GM12865 (cell line): ENCODE measurements at regions not wholly inside any gene's neighbourhood (a gene's known extent, or its start where the extent isn't known, plus 50 kb on each side); places are given as distances from the start of the nearest gene placed in this dataset.

Experiments
- DNase-seq: peaks from one replicate; pipeline ENCODE4 v3.0.0; 2010; ENCODE audit warnings: low read depth
- H3K4me3 ChIP-seq: 2 replicates; pipeline ENCODE4 v1.5.1; 2011; ENCODE audit warnings: mild to moderate bottlenecking, low read depth, low read length, control low read depth
- TF ChIP-seq, protein P1 (sequence below): IDR thresholded peaks from 2 replicates; pipeline ENCODE4 v1.5.1; 2011; ENCODE audit warnings: low read length, control low read depth, low read depth, inconsistent platforms; ENCODE audit not compliant: insufficient read depth; ENCODE audit errors: missing control alignments

DNA sequence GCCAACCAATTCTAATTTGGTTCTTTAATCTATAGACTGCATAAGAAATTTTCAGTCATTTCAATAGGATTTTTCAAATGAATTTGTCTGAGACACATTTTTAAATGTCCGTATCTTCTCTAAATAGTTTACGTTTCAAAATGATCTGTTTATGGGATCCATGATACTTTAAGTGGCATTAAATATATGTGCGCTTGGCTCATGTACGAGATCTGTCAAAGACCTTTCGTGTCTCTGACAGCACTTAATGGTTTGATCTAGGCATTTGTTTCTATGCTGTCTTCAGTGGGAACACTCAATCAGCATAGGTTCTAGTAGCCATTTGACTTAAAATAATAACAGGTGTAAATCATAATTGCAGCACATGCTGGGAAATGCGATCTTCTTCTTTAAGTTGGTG is 731.0 kb downstream of the CENPC start:
- DNase-seq = no peak
- H3K4me3 ChIP-seq = no peak overlapping the region
- TF ChIP-seq, protein P1, sequence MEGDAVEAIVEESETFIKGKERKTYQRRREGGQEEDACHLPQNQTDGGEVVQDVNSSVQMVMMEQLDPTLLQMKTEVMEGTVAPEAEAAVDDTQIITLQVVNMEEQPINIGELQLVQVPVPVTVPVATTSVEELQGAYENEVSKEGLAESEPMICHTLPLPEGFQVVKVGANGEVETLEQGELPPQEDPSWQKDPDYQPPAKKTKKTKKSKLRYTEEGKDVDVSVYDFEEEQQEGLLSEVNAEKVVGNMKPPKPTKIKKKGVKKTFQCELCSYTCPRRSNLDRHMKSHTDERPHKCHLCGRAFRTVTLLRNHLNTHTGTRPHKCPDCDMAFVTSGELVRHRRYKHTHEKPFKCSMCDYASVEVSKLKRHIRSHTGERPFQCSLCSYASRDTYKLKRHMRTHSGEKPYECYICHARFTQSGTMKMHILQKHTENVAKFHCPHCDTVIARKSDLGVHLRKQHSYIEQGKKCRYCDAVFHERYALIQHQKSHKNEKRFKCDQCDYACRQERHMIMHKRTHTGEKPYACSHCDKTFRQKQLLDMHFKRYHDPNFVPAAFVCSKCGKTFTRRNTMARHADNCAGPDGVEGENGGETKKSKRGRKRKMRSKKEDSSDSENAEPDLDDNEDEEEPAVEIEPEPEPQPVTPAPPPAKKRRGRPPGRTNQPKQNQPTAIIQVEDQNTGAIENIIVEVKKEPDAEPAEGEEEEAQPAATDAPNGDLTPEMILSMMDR = no peak

DNA sequence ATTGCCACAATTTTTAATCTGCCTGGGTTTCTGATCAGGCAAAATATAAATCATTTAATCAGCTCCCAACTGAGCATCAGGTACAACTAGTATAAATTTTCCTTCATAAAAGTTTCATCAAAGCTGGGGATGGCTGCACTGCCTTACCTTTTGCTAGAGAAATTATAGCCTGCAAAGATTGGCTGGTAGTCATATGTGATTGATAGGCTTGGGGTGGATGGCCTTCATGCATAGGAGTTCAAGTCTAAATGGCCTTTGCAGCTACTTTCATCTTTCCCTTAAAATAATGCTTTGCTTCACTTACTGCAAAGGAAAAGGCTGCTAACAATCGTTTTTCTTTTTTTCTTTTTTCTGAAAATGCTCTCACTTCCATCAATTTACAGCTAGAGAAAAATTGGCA is 739.7 kb downstream of the CENPC start:
- DNase-seq = no peak
- H3K4me3 ChIP-seq = no peak overlapping the region
- TF ChIP-seq, protein P1 = no peak

- no peak for DNase-seq
- TF ChIP-seq, protein P1 = no peak
- no peak overlapping the region for H3K4me3 ChIP-seq
Measured at GRCh38 chr4:66804979-66805378, 740.3 kb downstream of the CENPC start.

GRCh38 chr4:66797608-66798007 is 747.7 kb downstream of the CENPC start:
- no peak for DNase-seq
- H3K4me3 ChIP-seq = no peak overlapping the region
- TF ChIP-seq, protein P1 = no peak

DNA sequence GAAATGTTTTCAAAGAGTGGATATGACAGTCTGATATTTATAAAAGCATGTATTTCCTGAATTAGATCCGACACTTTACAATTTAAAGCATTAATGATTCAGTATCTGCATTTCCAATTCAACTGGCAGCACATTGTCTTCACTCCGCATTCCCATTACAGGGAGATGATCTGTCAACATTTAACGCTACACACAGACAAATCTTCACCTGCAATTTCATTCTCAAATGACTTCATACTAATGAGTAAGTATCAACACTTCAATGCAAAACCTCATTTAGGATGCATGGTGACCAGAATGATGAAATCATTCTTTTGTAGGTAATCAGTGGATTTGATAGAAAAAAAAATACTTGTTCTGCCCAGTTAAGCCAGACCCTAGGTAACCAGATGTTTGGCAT is 749.6 kb downstream of the CENPC start:
- TF ChIP-seq, protein P1 = no peak
- no peak for DNase-seq
- H3K4me3 ChIP-seq = no peak overlapping the region

DNA sequence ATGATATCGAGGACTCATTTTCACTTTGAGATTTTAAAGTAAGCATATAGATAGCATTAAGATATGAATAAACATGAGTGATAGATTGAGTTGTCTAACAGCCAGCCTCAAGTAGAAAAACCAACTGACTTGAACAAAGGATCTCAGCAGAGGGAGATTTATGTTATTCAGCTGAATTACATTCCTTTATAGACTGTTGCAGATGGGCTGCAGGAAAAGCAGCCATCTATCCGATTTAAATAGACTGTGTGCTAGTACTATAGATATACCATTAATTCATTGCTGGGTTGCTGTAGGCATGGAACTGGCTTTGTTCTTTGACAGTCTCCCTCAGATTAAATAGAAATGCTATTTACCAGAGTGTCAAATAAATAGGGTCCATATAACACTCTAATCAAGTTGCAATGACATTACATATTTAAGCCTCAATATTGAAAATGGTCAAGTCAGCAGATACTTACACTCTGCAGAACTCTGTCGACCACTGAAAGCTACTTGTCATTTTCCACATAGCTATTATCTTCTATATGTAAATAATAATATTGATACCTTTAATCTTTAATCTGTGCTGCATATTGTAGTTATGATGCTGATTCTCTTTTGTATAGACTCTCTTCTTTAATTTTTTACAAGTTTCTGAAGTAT is 750.8 kb downstream of the CENPC start:
- no peak overlapping the region for H3K4me3 ChIP-seq
- no peak for DNase-seq
- TF ChIP-seq, protein P1 = no peak

DNA sequence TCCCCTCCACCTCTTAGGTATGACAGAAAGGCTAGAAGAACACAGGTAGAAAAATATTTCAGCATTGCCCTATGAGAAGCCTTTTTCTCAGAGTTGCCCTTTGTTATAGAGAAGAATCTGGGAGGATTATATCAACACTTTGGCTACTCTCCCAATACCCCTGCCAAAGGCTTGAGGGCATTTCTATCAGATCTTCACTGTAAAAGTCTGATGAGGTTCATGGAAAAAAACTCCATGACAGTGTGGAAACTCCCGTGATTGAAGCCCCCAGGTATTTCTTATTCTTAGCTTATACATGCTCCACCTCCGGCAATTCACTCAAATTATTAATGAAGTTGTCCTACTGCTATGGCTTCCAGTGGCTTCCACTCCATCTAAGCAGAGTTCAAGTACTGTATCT is 753.6 kb downstream of the CENPC start:
- TF ChIP-seq, protein P1 = no peak
- no peak overlapping the region for H3K4me3 ChIP-seq
- DNase-seq = no peak
